ENCODE measurements at regions not wholly inside any gene's neighbourhood (a gene's known extent, or its start where the extent isn't known, plus 50 kb on each side); places are given as distances from the start of the nearest gene placed in this dataset.

GRCh38 chr17:45573924-45574770, 83.6 kb upstream of the PLEKHM1 start:
- TF ChIP-seq EZH2 (IDR thresholded peaks at IDR 0.05; ENCODE audit: low read length, unreplicated experiment) (no peak), CTCF (conservative IDR thresholded peaks at IDR 0.05; ENCODE audit: low read depth, low read length) (no peak), EZH2phosphoT487 (IDR thresholded peaks at IDR 0.05; ENCODE audit: borderline replicate concordance, low read length) (no peak)
